SK-N-SH (cell line): ENCODE measurements at regions not wholly inside any gene's neighbourhood (a gene's known extent, or its start where the extent isn't known, plus 50 kb on each side); places are given as distances from the start of the nearest gene placed in this dataset.

Experiments used
- CTCF ChIP-seq: fragments of 200-600 bp; sonication (generic); IDR thresholded peaks from 2 replicates; pipeline ENCODE4 v1.6.1; 2017; ENCODE audit warnings: antibody characterized with exemption, mild to moderate bottlenecking, moderate library complexity
- MXI1 ChIP-seq: IDR thresholded peaks from 2 replicates; pipeline ENCODE4 v1.6.1; 2012; ENCODE audit warnings: mild to moderate bottlenecking, low read depth, low read length, improper control_type of control experiment
- POLR2AphosphoS5 ChIP-seq: IDR thresholded peaks from 2 replicates; pipeline ENCODE4 v1.6.1; 2012; ENCODE audit warnings: low read depth, low read length
- RAD21 ChIP-seq: IDR thresholded peaks from 2 replicates; pipeline ENCODE4 v1.6.1; 2012; ENCODE audit warnings: mild to moderate bottlenecking, low read length
- TAF1 ChIP-seq: IDR thresholded peaks from 2 replicates; pipeline ENCODE4 v1.6.1; 2012; ENCODE audit warnings: low read depth, mild to moderate bottlenecking, low read length, moderate library complexity, borderline replicate concordance

DNA sequence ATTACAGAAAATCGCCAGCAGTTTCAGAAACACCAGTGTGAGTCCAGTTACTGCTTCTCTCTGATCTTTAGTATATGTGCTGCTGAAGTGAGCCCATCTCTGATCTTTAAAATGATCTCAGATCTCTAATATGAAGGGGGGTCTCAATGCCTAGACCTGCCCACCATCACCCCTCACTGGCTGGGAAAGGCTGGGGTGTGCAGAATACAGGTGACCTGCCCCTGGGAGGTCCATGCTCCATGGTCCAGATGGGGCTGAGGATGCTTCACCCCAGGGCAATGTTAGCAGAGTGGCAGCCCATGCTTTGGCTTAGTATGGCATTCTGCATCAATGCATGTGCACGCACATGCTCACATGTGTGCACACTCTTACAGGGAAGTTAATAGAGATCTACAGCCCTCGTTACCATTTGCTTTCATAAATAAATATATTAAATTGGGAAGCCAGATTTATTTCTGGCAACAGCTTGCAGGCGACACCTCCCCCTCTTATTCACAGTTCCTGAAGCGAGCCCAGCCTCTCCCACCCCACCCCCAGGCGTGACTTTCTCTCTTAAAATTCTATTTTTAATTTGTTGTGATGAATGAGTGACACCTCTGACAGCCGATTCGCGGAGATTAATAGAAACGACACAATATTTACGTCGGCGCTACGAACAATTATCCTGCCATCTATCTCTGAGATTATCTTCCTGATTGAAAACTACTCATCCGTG is 104.7 kb upstream of the ESRRB start:
- no peak for TF ChIP-seq CTCF
- TF ChIP-seq TAF1: no peak
- TF ChIP-seq RAD21: no peak
- TF ChIP-seq MXI1: no peak
- TF ChIP-seq POLR2AphosphoS5: no peak
